GM12891 (cell line): ENCODE measurements at regions not wholly inside any gene's neighbourhood (a gene's known extent, or its start where the extent isn't known, plus 50 kb on each side); places are given as distances from the start of the nearest gene placed in this dataset.

Experiments used
- DNase-seq: peaks from one replicate; pipeline ENCODE4 v3.0.0; 2011; ENCODE audit warnings: low spot score; ENCODE audit not compliant: insufficient read length
- FAIRE-seq: peaks from 2 replicates; lab custom pipeline; 2011; peaks lifted over from hg19 to GRCh38; lab: Jason Lieb, UNC
- PAX5 ChIP-seq: IDR thresholded peaks from 2 replicates; pipeline ENCODE4 v1.6.1; 2011; ENCODE audit warnings: low read length, moderate library complexity, mild to moderate bottlenecking; ENCODE audit not compliant: insufficient read depth, severe bottlenecking
- POLR2A ChIP-seq: IDR thresholded peaks from 2 replicates; pipeline ENCODE4 v1.6.1; 2011; ENCODE audit warnings: low read depth, low read length, control low read depth
- POLR2AphosphoS5 ChIP-seq: IDR thresholded peaks from 2 replicates; pipeline ENCODE4 v1.6.1; 2011; ENCODE audit warnings: low read depth, low read length, control low read depth
- POU2F2 ChIP-seq: IDR thresholded peaks from 2 replicates; pipeline ENCODE4 v1.6.1; 2011; ENCODE audit warnings: low read depth, mild to moderate bottlenecking, control low read depth, low read length, moderate library complexity
- SPI1 ChIP-seq: IDR thresholded peaks from 2 replicates; pipeline ENCODE4 v1.6.1; 2011; ENCODE audit warnings: low read depth, low read length, control low read depth
- TAF1 ChIP-seq: IDR thresholded peaks from 2 replicates; pipeline ENCODE4 v1.6.1; 2011; ENCODE audit warnings: low read depth, low read length, control low read depth

GRCh38 chr4:177937041-177937440 lies 494.8 kb upstream of the AGA start:
- DNase-seq, result no peak
- TF ChIP-seq POLR2A, result no peak
- TF ChIP-seq POLR2AphosphoS5, result no peak
- no peak for TF ChIP-seq POU2F2
- no peak for TF ChIP-seq PAX5
- no peak for TF ChIP-seq SPI1
- TF ChIP-seq TAF1, result no peak
- no peak for FAIRE-seq

DNA sequence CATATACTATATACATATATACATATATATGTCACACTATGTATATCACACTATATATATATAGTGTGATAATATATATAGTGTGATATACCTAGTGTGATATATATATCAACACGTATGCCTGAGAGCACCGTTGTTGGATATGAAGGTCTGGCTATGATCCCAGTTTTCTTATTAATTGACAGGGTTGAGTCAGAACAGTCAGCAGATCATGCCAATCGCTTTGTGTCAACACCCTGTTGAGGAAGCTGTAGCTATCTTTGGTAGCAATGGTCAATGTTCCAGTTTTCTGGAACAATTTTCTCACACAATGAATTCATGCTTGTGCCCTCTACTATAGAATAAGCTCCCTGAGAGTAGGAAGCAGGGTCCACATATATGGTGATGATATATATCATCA lies 496.0 kb upstream of the AGA start:
- no peak for TF ChIP-seq TAF1
- no peak for TF ChIP-seq SPI1
- TF ChIP-seq POLR2A, result no peak
- no peak for DNase-seq
- FAIRE-seq, result no peak

- FAIRE-seq (no peak), DNase-seq (no peak)
- no peak for TF ChIP-seq SPI1
- no peak for TF ChIP-seq POLR2A
- no peak for TF ChIP-seq PAX5
- no peak for TF ChIP-seq TAF1
- no peak for TF ChIP-seq POLR2AphosphoS5
- TF ChIP-seq POU2F2, result no peak
Observed at GRCh38 chr4:177945268-177945667, 503.0 kb upstream of the AGA start.

DNA sequence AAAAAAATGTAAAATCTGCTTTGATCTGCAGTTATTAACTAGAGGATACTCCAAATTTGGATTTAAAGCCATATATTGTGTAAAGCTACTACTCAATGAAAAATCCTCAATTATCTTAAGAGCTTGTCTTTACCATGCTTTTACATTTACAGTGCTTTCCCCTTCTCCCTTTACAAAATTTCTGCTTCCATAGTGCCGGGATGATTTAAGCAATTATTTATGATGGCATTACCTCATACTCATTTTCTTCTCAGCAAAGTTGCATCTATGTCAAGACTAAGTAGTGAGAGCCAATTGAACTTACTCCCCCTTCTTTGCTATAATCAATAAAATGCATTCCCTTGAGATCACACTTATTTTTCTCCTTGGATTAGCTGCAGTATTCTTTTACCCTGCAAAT lies 505.4 kb upstream of the AGA start:
- no peak for FAIRE-seq
- TF ChIP-seq TAF1, result no peak
- DNase-seq, result no peak

DNA sequence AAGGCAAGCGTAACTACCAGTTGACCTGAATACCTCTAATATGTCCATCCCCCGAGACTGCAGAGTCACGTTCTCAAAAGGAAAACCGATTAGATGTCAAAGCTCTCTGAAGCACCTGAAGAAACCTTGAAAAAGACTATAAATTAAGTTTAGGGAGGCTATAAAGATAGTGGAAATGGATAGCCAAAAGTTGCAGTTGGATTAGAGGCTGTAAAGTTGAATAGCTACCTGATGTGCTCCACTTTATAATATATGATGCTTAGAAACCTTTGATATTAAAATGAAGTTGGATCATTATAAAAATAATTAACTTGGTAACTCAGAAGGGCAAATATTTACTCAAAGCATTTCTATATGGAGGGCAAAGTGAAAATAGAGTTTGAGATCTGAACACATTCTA lies 506.6 kb upstream of the AGA start:
- DNase-seq (no peak), FAIRE-seq (no peak)
- no peak for TF ChIP-seq PAX5
- no peak for TF ChIP-seq SPI1
- TF ChIP-seq POLR2A, result no peak
- no peak for TF ChIP-seq POU2F2
- TF ChIP-seq TAF1, result no peak
- TF ChIP-seq POLR2AphosphoS5, result no peak

DNA sequence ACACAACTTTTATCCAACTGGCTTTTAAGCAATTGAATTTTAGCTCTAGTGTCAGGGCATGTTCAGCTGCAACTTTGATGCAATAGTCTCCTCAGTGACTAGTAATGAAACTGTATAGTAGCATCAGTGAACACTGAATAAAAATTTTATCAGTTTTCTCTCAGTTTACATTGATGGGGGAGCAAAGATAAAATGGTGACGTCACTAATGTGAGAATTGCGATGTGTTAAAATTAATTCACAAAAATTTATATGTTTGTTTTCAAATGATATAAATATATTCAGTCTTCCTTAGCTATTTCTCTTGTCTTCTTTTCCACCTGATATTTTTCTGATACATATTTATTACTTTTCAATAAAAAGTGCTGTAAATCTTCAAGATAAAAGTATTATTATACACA lies 508.8 kb upstream of the AGA start:
- DNase-seq (no peak), FAIRE-seq (no peak)
- TF ChIP-seq POU2F2 (no peak), TAF1 (no peak), SPI1 (no peak), PAX5 (no peak), POLR2AphosphoS5 (no peak), POLR2A (no peak)

GRCh38 chr4:177952723-177953122 lies 510.5 kb upstream of the AGA start:
- FAIRE-seq (no peak), DNase-seq (no peak)
- no peak for TF ChIP-seq POU2F2

- DNase-seq, result no peak
- TF ChIP-seq POU2F2 (no peak), POLR2A (no peak), TAF1 (no peak), PAX5 (no peak), SPI1 (no peak), POLR2AphosphoS5 (no peak)
- no peak for FAIRE-seq
Observed at GRCh38 chr4:177957596-177958360, 515.5 kb upstream of the AGA start.

DNA sequence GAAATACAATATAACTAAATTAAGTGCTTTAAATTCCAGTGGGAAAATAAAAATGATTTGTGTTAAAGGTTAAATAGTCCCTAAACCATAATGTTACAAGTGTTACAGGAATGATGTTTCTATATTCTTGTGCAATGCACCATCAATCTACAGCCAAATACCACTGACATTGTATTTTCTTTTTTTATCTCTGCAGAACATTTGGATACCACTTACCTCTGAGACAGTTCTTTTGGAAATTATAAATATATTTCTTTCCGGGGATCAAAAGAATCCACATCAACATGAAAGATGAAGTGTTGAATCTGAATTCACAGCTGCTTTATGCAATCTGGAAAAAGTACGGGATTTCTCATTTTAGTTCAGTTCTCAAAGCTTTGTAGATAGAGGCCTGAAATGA lies 518.3 kb upstream of the AGA start:
- FAIRE-seq (no peak), DNase-seq (no peak)
- TF ChIP-seq TAF1 (no peak), POLR2AphosphoS5 (no peak), PAX5 (no peak), SPI1 (no peak), POLR2A (no peak), POU2F2 (no peak)

- DNase-seq (no peak), FAIRE-seq (no peak)
- TF ChIP-seq PAX5 (no peak), POLR2AphosphoS5 (no peak), POLR2A (no peak), POU2F2 (no peak), SPI1 (no peak), TAF1 (no peak)
Observed at GRCh38 chr4:177961761-177962380, 519.6 kb upstream of the AGA start.

DNA sequence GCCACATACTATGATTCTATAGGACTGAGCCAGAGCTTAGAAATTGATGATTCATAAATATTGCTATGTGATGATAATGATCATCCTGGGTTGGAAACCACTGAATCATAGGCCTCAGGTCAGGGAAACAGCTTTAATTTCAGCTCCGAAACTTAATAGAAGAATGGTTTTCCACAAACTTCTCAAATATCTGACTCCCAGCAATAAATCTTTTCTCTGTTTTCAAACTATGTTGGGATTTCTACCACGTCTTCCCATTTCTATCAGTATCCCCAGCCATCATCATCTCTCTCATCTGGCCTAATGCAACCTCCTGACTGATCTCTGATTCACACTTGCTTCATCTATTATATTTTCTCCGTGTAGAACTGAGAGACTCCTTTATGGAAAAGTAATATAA lies 521.8 kb upstream of the AGA start:
- DNase-seq (no peak), FAIRE-seq (no peak)
- TF ChIP-seq TAF1 (no peak), POLR2A (no peak), POLR2AphosphoS5 (no peak)
